Skin of body (tissue), 1 donor: ENCODE measurements at regions not wholly inside any gene's neighbourhood (a gene's known extent, or its start where the extent isn't known, plus 50 kb on each side); places are given as distances from the start of the nearest gene placed in this dataset.
"Not testable (repeated sequence)": the region's sequence is repeated elsewhere in the genome, so short reads cannot be mapped to it uniquely, and the experiment has no call there.

Source experiments
- DNase-seq: peaks from one replicate; lab custom pipeline; 2025; lab: John Stamatoyannopoulos, UW

GRCh38 chr15:45810201-45810600 is 175.4 kb downstream of the SQOR start:
- no peak for DNase-seq

DNA sequence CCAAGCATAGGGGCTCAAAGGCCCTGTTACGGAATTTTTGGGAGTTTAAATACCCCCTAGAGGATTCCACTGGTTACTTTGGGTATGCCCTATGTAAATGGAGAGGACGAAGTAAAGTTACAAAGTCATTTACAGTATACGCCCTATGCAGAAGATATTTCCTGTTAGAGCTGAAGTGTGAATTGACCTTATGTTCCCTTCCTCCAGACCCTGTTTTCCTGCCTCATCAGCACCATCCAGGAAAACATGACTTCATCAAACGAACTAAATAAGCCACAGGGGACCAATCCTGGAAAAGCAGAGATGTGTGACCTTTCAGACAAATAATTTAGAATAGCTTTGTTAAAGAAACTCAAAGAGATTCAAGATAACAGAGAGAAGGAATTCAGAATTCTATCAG is 177.4 kb downstream of the SQOR start:
- DNase-seq = no peak

DNA sequence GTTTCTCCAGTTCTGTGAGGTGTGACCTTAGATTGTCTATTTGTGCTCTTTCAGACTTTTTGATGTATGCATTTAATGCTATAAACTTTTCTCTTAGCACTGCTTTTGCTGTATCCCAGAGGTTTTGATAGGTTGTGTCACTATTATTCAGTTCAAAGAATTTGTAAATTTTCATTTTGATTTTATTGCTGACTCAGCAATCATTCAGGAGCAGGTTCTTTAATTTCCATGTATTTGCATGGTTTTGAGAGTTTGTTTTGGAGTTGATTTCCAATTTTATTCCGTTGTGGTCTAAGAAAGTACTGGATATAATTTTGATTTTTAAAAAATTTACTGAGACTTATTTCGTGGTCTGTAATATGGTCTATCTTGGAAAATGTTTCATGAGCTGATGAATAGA is 182.7 kb downstream of the SQOR start:
- not testable (repeated sequence) for DNase-seq

GRCh38 chr15:45821390-45821789 is 186.6 kb downstream of the SQOR start:
- no peak for DNase-seq

GRCh38 chr15:45822968-45823367 is 188.1 kb downstream of the SQOR start:
- not testable (repeated sequence) for DNase-seq

DNA sequence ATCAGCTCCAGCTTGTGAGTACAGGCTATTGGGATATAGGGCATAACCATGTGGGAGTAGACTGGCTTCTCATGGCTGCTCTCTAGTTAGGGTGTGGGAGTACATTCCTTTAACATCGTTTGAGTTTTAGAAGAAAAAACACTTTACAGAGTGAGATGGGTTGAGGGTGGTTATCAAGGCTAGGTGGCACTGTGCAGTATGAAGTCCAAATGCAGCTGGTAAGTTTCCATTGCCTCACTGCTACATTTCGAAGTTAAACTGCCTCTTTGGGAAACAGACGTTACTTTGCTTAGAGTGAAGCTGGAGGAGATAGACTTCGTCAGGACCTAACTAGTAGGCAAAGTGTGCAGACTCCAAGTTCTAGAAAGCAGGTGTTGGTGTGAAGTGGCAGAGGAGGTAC is 192.4 kb downstream of the SQOR start:
- DNase-seq = no peak

GRCh38 chr15:45827766-45828165 is 192.9 kb downstream of the SQOR start:
- no peak for DNase-seq

- no peak for DNase-seq
These were observed 194.7 kb downstream of the SQOR start for GRCh38 chr15:45829336-45830153.

DNA sequence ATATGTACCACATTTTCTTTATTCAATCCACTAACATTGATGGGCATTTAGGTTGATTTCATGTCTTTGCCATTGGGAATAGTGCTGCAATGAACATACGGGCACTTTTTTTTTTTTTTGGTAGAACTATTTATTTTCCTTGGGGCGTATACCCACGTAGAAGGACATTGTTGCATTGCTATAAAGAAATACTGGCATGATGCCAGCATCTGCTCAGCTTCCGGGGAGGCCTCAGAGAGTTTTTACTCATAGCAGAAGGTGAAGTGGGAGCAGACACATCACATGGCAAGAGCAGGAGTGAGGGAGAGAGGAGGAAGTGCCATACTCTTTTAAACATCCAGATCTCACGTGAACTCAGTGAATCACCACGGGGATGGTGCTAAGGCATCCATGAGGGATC is 197.0 kb downstream of the SQOR start:
- DNase-seq = no peak

- DNase-seq = no peak
These were observed 199.8 kb downstream of the SQOR start for GRCh38 chr15:45834622-45835021.

DNA sequence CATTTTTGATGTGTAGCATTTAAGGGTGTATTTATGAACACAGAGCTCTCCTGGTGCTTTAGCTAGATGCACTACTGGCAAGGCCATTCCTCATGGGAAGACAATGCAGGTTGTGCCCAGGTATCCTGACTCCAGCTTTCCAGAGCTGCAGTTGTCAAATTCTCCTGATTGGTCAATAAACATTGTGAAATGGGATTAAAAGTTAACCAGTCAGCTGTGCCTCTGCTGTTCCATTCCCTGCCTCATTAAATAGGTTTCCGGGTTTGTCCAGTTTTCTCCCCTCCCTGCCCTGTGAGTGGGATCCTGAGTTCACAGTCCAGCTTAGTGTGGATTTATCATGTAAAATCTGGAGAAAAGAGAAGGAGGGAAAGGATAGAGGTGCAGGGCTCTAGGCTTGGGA is 207.3 kb downstream of the SQOR start:
- DNase-seq = no peak

DNA sequence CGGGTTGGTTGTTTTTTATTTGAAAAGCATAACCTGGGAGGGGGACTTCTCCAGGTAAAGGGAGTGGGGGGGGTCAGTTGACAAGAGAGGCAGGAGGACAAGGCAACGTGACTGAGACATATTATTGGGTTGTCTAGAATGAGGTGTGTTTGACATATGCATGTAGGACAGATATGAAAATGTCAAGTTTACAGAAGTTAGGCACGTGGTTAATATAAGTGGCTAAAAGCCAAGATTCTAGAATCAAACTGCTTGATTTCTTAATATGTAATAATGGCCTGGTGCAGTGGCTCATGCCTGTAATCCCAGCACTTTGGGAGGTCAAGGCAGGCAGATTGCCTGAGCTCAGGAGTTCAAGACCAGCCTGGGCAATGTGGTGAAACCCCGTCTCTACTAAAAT is 212.8 kb downstream of the SQOR start:
- DNase-seq = no peak

DNA sequence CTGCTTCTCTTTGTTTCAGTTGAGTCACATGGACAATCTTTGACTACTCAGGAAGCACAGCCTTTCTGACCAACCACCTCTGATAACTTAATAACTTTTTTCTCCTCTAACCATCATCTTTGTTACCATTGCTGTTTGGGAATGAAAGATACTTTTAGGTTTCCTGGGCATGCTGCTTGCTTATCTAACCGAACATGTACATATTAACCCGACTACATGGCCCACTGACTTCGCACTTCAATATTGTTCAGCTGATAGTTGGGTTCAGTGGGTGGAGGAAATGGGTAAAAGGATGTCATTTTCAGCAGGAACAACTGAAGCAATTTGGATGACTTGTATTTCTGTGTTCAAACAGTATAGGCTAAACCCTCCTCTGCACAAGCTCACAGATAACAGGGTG is 214.3 kb downstream of the SQOR start:
- DNase-seq = no peak

DNA sequence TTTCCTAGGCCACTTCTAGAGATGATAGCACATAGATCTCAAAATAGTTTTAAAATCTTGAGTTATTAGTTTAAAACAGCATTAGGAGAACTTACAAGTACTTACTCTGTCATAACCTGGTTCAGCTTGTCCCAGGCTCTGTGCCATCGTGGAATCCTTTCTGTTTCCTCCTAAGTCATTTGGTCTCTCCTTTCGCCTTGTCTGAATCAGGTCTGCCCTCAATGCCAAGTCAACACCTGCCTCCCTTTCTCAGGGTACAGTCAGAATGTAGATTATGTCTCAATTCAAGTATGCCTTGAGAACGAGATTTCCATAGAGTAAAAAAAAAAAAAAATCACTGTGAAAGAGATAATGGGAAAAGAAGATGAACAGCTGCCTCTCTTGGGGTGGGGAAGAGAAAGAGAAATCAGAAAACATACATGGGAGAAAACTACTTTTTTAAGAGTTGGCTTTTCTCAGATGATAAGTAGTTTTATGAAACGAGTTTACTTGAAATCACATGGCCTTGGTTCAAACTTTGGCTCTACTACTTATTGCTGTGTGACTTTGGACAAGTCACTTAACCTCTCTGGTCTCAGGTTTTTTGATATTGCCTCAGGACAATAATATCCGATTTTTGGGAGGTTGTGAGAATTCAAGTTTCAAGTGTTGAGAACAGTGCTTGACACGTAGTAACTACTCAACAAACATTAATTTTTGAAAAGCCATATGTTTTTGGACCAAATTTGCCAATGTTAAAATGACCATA is 219.8 kb downstream of the SQOR start:
- no peak for DNase-seq

GRCh38 chr15:45855210-45855906 is 220.5 kb downstream of the SQOR start:
- no peak for DNase-seq

GRCh38 chr15:45855907-45856579 is 221.2 kb downstream of the SQOR start:
- DNase-seq = no peak

- no peak for DNase-seq
These were observed 222.5 kb downstream of the SQOR start for GRCh38 chr15:45857291-45857690.

DNA sequence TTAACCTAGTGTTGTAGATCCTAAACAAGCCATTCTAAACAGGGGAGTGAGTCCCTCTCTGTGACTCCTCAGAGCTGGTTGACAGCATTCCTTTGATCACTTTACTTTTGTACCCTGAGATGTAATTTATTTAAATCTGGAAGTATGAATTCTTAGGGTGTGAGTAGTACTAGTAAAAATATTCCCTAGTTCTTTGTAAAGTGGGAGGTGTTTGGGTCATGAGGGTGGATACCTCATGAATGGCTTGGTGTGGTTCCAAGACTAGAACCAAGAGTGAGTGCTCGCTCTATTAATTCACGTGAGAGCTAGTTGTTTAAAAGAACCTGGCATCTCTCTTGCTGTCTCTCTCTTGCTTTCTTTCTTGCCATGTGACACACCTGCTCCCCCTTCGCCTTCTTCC is 223.7 kb downstream of the SQOR start:
- no peak for DNase-seq

DNA sequence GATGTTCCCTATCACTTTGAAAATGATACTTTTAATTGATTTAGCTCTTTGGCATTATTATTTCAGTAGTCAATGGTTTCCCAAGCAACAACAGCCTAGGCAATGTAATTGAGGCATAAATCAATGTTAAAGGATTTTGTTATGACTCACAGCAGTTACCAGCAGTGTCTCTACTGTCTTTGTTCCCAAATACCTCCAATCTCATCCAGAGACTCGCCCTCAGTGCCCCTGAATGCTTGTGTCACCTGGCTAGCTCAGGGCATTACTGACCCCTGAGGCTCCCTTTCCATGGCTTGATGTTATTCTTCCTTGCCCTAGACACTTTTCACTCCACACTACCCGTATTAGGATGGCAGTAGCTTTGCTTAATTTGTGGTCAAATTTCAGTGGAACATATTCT is 227.2 kb downstream of the SQOR start:
- DNase-seq = no peak

GRCh38 chr15:45863881-45864580 is 229.2 kb downstream of the SQOR start:
- DNase-seq = no peak

GRCh38 chr15:45866616-45867015 is 231.8 kb downstream of the SQOR start:
- no peak for DNase-seq
